Heart right ventricle (tissue), 16 donors: ENCODE measurements at regions not wholly inside any gene's neighbourhood (a gene's known extent, or its start where the extent isn't known, plus 50 kb on each side); places are given as distances from the start of the nearest gene placed in this dataset.

Experiments
- ATAC-seq, 8 donors: fragments of 200-7000 bp; cut with Tn5 transposase; one replicate each; pipeline ENCODE4 v1.9.1; 2020; ENCODE audit warnings: mild to moderate bottlenecking in 8 of 8, moderate library complexity in 8 of 8, moderate number of reproducible peaks in 1 of 8
- DNase-seq, 2 donors: peaks; one replicate each; pipeline ENCODE4 v3.0.0-alpha.2; 2020
- H3K27ac ChIP-seq, 10 donors: fragments of 200-600 bp; sonication (generic) in 2 of 10; one replicate each; pipeline versions ENCODE4 v1.5.0 to v1.8.0; 2020 to 2022; ENCODE audit warnings: mild to moderate bottlenecking in 3 of 10
- H3K27me3 ChIP-seq, 7 donors: fragments of 200-600 bp; one replicate each; pipeline ENCODE4 v1.8.0; 2021 to 2022; ENCODE audit warnings: mild to moderate bottlenecking in 2 of 7
- H3K36me3 ChIP-seq, 9 donors: fragments of 200-600 bp; sonication (generic) in 1 of 9; one replicate each; pipeline versions ENCODE4 v1.5.0 to v1.8.0; 2020 to 2022; ENCODE audit warnings: mild to moderate bottlenecking in 2 of 9
- H3K4me1 ChIP-seq, 9 donors: fragments of 200-600 bp; sonication (generic) in 1 of 9; one replicate each; pipeline versions ENCODE4 v1.5.0 to v1.8.0; 2020 to 2022; ENCODE audit warnings: mild to moderate bottlenecking in 4 of 9
- H3K4me3 ChIP-seq, 10 donors: fragments of 200-600 bp; sonication (generic) in 2 of 10; one replicate each; pipeline versions ENCODE4 v1.5.0 to v1.8.0; 2020 to 2022; ENCODE audit warnings: mild to moderate bottlenecking in 7 of 10, moderate library complexity in 2 of 10
- H3K9me3 ChIP-seq, 11 donors: fragments of 200-600 bp in 10 of 11; sonication (generic) in 2 of 11; one replicate each; pipeline versions ENCODE4 v1.5.0 to v1.8.0; 2013 to 2022; ENCODE audit warnings: mild to moderate bottlenecking in 2 of 11, control low read depth in 1 of 11, moderate library complexity in 1 of 11
- WGBS, 2 donors: extraction: QIAGEN DNeasy Blood & Tissue Kit; methylation state at CpG; one replicate each; pipeline ENCODE4 v1.1.7; 2013; ENCODE audit warnings: inconsistent platforms in 1 of 2; 5-methylcytosine and 5-hydroxymethylcytosine counted together
- intact Hi-C, 10 donors: fragments of 100-400 bp; cut with DNase I; formaldehyde crosslinking; loops; one replicate each; pipeline versions ENCODE4 v1.11.1 to v1.14.2; 2022
- TF ChIP-seq, protein P1 (sequence below), 9 donors: fragments of 200-600 bp; sonication (generic) in 2 of 9; IDR thresholded peaks; one replicate each; pipeline versions ENCODE4 v1.5.0 to v1.8.0; 2021 to 2022; ENCODE audit warnings: antibody characterized with exemption in 9 of 9, mild to moderate bottlenecking in 5 of 9, moderate library complexity in 1 of 9
- donor health status: Arrhythmogenic right ventricular cardiomyopathy.
- donor health status: ischemic (EF 13 %, LVEDD 7.1; RV severe dilation, severe dysfunction).
- donor health status: healthy with polysubstance abuse.
- donor health status: DM: no; HTN: yes; CAD: no.
- donor health status: DM: no; HTN: no; CAD: no.
- donor health status: ischemic (EF 25% LVEDD 6.9; RV normal size, moderate dysfunction).
- donor health status: ischemic (EF 25% LVEDD 5.7; RV mildly dilated, moderate dysfunction).
- donor health status: healthy.
- donor health status: DM: yes; HTN: yes; CAD: no.
- donor health status: Ischemic cardiomyopathy.
- donor health status: ischemic (EF 35%, LVEDD 5.7; RV mildly dilated, moderate dysfunction).
- donor health status: nonischemic (EF 11% LVEDD 7.7; RV severe dilation, severe dysfunction).
- donor health status: DM: yes; HTN: yes; CAD: no.
- donor health status: PGD.
- donor health status: ischemic (EF 29% LVEDD 5.4; RV normal size, mild dysfunction).
- donor health status: nonischemic (EF 23%, LVEDD 6.1; RV moderate dilation, normal function).

DNA sequence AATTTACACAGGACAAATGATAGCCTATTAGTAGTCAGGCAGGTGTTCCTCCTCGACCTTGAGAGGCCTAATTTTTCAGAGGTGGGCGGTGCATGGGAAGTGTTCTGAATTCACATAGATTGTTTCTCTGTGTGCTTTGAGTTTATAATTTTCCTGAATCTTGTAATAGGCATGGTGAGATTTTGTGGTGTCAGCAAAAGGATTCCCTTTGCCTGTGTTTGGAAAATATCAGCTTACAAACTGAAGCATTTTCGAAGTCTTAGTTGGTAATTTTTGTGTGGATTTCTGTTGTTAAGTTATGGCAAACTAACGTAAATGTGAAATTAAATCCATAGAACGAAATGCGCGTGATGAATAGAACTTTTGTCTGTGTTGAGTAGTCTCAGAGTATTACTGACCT lies 194.0 kb upstream of the RBMS1 start:
- Histone ChIP-seq H3K4me3 (no peak overlapping the region), H3K27ac (no peak overlapping the region), H3K4me1 (no peaks in the 10 kb centered on the region), H3K9me3 (no peaks in the 10 kb centered on the region), H3K27me3 (no peaks in the 10 kb centered on the region), H3K36me3 (no peaks in the 10 kb centered on the region)
- TF ChIP-seq, protein P1, sequence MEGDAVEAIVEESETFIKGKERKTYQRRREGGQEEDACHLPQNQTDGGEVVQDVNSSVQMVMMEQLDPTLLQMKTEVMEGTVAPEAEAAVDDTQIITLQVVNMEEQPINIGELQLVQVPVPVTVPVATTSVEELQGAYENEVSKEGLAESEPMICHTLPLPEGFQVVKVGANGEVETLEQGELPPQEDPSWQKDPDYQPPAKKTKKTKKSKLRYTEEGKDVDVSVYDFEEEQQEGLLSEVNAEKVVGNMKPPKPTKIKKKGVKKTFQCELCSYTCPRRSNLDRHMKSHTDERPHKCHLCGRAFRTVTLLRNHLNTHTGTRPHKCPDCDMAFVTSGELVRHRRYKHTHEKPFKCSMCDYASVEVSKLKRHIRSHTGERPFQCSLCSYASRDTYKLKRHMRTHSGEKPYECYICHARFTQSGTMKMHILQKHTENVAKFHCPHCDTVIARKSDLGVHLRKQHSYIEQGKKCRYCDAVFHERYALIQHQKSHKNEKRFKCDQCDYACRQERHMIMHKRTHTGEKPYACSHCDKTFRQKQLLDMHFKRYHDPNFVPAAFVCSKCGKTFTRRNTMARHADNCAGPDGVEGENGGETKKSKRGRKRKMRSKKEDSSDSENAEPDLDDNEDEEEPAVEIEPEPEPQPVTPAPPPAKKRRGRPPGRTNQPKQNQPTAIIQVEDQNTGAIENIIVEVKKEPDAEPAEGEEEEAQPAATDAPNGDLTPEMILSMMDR (IDR thresholded peaks at IDR 0.05): no peak
- 84 to 86% methylated on average over 7 of the region's 7 CpGs for WGBS, 2 donors
- DNase-seq (no peak), ATAC-seq (no peak)
- intact Hi-C loops: loop anchor here in 1 of 10 donors (2.0 kb wide), 1 partner anchor 215 kb away; no protein-coding TSS in a partner anchor

DNA sequence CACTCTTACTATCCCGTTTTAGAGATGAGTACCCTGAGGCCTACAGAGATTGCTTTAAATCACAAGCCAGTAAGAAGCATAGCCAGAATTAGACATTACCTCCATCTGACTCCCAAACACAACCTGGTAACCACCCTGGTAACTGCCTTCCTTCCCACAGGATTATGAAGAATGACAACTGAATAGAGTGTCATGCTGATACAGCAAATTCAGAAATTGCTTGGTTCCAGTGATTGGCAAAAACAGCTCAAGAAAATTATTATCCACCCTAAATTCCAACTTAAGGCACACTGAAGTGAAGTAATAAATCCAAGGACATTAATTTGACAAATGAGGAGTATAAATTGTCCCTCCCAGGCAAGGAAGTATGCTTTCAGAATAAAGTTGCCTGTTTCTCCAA lies 195.8 kb upstream of the RBMS1 start:
- Histone ChIP-seq H3K27me3 (no peaks in the 10 kb centered on the region), H3K36me3 (no peaks in the 10 kb centered on the region), H3K27ac (no peak overlapping the region), H3K4me3 (no peak overlapping the region), H3K9me3 (no peaks in the 10 kb centered on the region), H3K4me1 (no peaks in the 10 kb centered on the region)
- intact Hi-C loops: loop anchor here in 1 of 10 donors (2.0 kb wide), 1 partner anchor 213 kb away; no protein-coding TSS in a partner anchor
- no peak for ATAC-seq
- no peak for DNase-seq
- TF ChIP-seq, protein P1 (IDR thresholded peaks at IDR 0.05): no peak
- 91 to 96% methylated on average over 1 of the region's 1 CpG for WGBS, 2 donors

DNA sequence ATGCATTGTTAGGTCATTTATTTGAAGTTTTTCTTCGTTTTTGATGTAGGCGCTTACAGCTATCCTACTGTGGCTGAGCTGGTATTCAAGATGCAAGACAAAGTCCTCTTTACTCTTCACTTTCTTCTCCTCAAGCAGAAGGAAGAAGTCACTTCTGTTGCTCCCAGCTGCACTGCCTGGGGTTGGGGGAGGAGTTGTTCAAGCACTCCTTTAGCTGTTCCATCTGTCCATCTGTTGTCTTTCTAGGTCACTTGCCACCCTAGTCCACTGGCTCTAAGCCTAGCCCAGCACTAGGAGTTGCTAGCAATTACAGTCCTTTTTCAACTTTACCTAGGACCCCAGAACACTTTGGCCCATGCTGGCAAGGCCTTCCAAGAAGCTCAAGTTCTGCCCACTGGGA lies 200.6 kb upstream of the RBMS1 start:
- WGBS, 2 donors: 89 to 92% methylated on average over 2 of the region's 2 CpGs
- TF ChIP-seq, protein P1 (IDR thresholded peaks at IDR 0.05): no peak
- ATAC-seq (no peak), DNase-seq (no peak)
- Histone ChIP-seq H3K36me3 (no peaks in the 10 kb centered on the region), H3K9me3 (no peaks in the 10 kb centered on the region), H3K27me3 (no peaks in the 10 kb centered on the region), H3K4me1 (peaks cover 0 to 8% (median 5%) of the 10 kb centered on the region in 9 donors), H3K4me3 (no peak overlapping the region), H3K27ac (no peak overlapping the region)
- intact Hi-C loops: no loop called here

DNA sequence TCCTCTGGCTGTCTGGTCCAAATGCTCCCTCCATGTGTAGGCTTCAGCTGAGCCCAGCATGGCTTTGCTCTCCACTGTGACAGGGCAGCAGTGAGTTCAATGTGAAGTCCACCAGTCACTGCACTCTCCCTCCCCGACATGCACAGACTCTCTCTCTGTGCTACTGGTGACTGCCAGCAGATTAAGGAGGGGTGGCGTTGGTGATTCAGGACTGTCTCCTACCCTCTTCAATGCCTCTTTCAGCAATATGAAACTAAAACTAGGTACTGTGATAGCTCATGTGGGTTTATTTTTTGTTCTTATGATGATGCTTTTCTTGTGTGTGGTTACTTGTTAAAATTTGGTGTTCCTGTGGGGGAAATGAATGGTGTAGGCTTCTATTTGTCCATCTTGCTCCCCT lies 201.0 kb upstream of the RBMS1 start:
- TF ChIP-seq, protein P1 (IDR thresholded peaks at IDR 0.05): no peak
- intact Hi-C loops: no loop called here
- WGBS, 2 donors: 43% methylated on average over 2 of the region's 2 CpGs
- Histone ChIP-seq H3K4me3 (no peak overlapping the region), H3K4me1 (peaks cover 0 to 8% (median 5%) of the 10 kb centered on the region in 9 donors), H3K27me3 (no peaks in the 10 kb centered on the region), H3K27ac (no peak overlapping the region), H3K9me3 (no peaks in the 10 kb centered on the region), H3K36me3 (no peaks in the 10 kb centered on the region)
- no peak for ATAC-seq
- DNase-seq: no peak
